RWPE2 (cell line): ENCODE measurements at regions not wholly inside any gene's neighbourhood (a gene's known extent, or its start where the extent isn't known, plus 50 kb on each side); places are given as distances from the start of the nearest gene placed in this dataset.

Source experiments
- ATAC-seq: fragments of 200-7000 bp; cut with Tn5 transposase; 3 replicates; pipeline ENCODE4 v1.9.1; 2021; ENCODE audit warnings: low read depth
- DNase-seq: peaks from one replicate; pipeline ENCODE4 v3.0.0-alpha.2; 2020; ENCODE audit warnings: low spot score
- H3K27ac ChIP-seq: fragments of 450-650 bp; 2 replicates; pipeline ENCODE4 v1.5.1; 2017; ENCODE audit warnings: mild to moderate bottlenecking; ENCODE audit not compliant: poor library complexity, severe bottlenecking
- H3K27me3 ChIP-seq: fragments of 250-450 bp; sonication (Bioruptor Pico); 2 replicates; pipeline ENCODE4 v1.5.1; 2021; ENCODE audit warnings: mild to moderate bottlenecking, moderate library complexity; ENCODE audit not compliant: insufficient read depth, poor library complexity, severe bottlenecking
- H3K36me3 ChIP-seq: fragments of 250-450 bp; sonication (Bioruptor Pico); 2 replicates; pipeline ENCODE4 v1.5.1; 2020; ENCODE audit warnings: low read depth, mild to moderate bottlenecking, moderate library complexity
- H3K4me1 ChIP-seq: fragments of 250-450 bp; sonication (Bioruptor Pico); 2 replicates; pipeline ENCODE4 v1.5.1; 2021; ENCODE audit warnings: mild to moderate bottlenecking, moderate library complexity; ENCODE audit not compliant: insufficient read depth, poor library complexity, severe bottlenecking
- H3K4me3 ChIP-seq: fragments of 250-450 bp; sonication (Bioruptor Pico); 2 replicates; pipeline ENCODE4 v1.5.1; 2021; ENCODE audit warnings: mild to moderate bottlenecking, moderate library complexity; ENCODE audit not compliant: severe bottlenecking
- H3K9me3 ChIP-seq: fragments of 250-450 bp; sonication (Bioruptor Pico); 2 replicates; pipeline ENCODE4 v1.5.1; 2021; ENCODE audit warnings: mild to moderate bottlenecking, moderate library complexity; ENCODE audit not compliant: severe bottlenecking
- TF ChIP-seq, protein P1 (sequence below): fragments of 450-650 bp; IDR thresholded peaks from one replicate; pipeline ENCODE4 v1.5.1; 2017; ENCODE audit warnings: mild to moderate bottlenecking, moderate library complexity; ENCODE audit not compliant: poor library complexity, severe bottlenecking

DNA sequence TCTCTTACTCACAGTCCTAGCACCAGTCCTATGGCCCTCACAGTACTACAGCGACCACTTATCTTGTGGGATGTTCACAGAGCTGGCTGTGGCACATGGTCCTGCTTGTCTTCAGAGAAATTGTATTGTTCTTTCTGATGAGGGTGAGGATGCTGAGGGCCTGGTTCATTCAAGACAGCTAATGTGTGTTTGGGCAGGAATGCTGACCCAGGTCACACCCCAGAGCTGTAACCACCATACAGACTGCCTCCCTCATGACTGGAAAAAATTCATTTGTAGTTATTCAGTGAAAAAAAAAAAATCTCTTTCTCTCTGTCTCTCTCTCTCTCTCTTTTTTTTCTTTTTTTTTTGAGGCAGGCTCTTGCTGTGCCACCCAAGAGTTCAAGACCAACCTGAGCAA, 83.5 kb downstream of the KLF6 start:
- H3K27me3 ChIP-seq: no peaks in the 10 kb centered on the region
- DNase-seq (no peak), ATAC-seq (no peak)
- H3K9me3 ChIP-seq: no peaks in the 10 kb centered on the region
- H3K4me3 ChIP-seq: no peak overlapping the region
- no peak overlapping the region for H3K27ac ChIP-seq
- H3K4me1 ChIP-seq: no peaks in the 10 kb centered on the region
- no peaks in the 10 kb centered on the region for H3K36me3 ChIP-seq
- TF ChIP-seq, protein P1, sequence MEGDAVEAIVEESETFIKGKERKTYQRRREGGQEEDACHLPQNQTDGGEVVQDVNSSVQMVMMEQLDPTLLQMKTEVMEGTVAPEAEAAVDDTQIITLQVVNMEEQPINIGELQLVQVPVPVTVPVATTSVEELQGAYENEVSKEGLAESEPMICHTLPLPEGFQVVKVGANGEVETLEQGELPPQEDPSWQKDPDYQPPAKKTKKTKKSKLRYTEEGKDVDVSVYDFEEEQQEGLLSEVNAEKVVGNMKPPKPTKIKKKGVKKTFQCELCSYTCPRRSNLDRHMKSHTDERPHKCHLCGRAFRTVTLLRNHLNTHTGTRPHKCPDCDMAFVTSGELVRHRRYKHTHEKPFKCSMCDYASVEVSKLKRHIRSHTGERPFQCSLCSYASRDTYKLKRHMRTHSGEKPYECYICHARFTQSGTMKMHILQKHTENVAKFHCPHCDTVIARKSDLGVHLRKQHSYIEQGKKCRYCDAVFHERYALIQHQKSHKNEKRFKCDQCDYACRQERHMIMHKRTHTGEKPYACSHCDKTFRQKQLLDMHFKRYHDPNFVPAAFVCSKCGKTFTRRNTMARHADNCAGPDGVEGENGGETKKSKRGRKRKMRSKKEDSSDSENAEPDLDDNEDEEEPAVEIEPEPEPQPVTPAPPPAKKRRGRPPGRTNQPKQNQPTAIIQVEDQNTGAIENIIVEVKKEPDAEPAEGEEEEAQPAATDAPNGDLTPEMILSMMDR: no peak

DNA sequence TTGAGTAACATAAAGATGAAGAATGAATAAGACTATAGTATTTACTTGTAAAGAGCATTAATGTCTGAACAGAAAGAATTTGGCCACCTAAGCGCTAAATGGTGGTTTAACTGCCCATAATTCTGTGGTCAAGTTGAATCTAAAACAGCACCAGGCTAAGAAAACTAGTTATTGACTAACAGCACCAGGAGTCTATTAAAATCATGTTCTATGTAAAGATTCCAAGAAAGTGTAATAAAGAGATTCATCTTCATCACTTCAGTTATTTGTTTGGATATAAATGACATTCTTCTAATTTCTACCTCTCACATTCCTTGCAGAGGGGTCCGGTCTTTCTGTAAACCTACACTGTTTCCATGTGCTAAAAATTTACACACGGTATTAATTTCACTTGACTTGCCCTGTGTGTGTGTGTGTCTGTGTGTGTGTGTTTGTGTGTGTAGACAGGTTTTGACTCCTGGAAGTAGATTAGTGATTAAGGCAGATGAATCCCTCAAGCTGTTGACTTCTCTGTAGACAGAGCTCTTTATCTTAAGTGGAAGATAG, 84.4 kb downstream of the KLF6 start:
- Histone ChIP-seq H3K27me3 (no peaks in the 10 kb centered on the region), H3K27ac (no peak overlapping the region), H3K9me3 (no peaks in the 10 kb centered on the region), H3K4me1 (no peaks in the 10 kb centered on the region), H3K36me3 (no peaks in the 10 kb centered on the region), H3K4me3 (no peak overlapping the region)
- no peak for DNase-seq
- no peak for ATAC-seq
- TF ChIP-seq, protein P1: no peak

DNA sequence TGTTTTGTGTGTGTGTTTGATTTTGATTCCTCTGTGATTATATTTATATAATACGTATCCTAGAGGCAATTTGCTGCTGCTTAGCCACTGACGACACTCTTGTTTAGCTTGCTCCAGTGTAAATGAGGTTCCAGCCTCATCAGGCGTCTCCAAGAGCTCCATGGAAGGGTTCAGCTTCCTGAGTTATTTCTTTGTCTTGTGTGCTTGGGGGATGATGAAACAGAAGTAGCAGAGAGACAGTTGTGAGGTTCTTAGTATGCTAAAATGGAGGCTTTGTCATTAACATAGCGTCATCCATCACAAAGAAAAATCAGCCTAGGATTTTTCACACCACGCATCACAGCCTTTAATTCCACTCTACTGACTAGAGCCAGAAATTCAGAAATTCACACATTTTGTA, 85.1 kb downstream of the KLF6 start:
- TF ChIP-seq, protein P1: no peak
- Histone ChIP-seq H3K4me3 (no peak overlapping the region), H3K27ac (no peak overlapping the region), H3K4me1 (no peaks in the 10 kb centered on the region), H3K27me3 (no peaks in the 10 kb centered on the region), H3K9me3 (no peaks in the 10 kb centered on the region), H3K36me3 (no peaks in the 10 kb centered on the region)
- no peak for ATAC-seq
- DNase-seq: no peak

DNA sequence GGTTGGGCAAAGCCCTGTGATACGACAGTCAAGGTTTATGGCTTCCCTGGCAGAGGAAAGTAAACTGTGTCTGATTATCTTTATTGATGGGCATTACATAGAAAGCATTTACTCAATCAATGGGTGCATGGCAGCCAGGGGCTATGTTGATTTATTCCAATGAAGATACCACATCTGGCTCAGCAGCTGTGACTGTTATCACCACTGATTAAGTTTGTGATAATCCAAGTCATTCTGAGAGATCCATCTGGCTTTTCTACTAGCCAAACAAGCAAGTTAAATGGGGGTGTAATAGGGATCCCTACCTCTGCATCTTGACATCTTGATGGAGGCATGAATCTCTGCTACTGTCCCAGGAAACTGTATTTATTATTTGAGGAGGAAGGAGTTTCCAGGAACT, 86.7 kb downstream of the KLF6 start:
- Histone ChIP-seq H3K36me3 (no peaks in the 10 kb centered on the region), H3K27me3 (no peaks in the 10 kb centered on the region), H3K9me3 (no peaks in the 10 kb centered on the region), H3K4me1 (no peaks in the 10 kb centered on the region), H3K4me3 (no peak overlapping the region), H3K27ac (no peak overlapping the region)
- ATAC-seq: no peak
- TF ChIP-seq, protein P1: no peak
- no peak for DNase-seq

DNA sequence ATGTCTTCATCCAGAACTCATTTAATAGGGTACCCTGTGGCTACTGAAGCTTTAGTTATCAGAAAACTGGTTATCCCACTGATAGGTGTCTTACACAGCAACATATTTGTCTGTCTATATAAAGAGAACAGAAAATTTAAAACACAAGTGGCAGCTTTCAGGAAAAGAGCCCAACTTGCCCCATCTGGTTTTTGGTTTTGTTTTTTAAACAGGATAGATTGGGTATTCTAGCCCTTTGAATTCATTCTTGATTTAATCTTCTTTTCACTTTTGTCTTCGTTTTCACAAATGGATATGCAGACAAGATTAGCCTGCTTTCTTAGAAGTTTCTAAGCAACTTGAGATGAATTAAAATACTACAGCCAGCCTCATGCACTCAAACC, 91.3 kb downstream of the KLF6 start:
- Histone ChIP-seq H3K9me3 (no peaks in the 10 kb centered on the region), H3K4me3 (no peak overlapping the region), H3K27ac (no peak overlapping the region), H3K4me1 (peaks cover 8% of the 10 kb centered on the region), H3K27me3 (no peaks in the 10 kb centered on the region), H3K36me3 (no peaks in the 10 kb centered on the region)
- DNase-seq: no peak
- ATAC-seq: no peak
- TF ChIP-seq, protein P1: no peak
